ENCODE measurements at regions not wholly inside any gene's neighbourhood (a gene's known extent, or its start where the extent isn't known, plus 50 kb on each side); places are given as distances from the start of the nearest gene placed in this dataset.

DNA sequence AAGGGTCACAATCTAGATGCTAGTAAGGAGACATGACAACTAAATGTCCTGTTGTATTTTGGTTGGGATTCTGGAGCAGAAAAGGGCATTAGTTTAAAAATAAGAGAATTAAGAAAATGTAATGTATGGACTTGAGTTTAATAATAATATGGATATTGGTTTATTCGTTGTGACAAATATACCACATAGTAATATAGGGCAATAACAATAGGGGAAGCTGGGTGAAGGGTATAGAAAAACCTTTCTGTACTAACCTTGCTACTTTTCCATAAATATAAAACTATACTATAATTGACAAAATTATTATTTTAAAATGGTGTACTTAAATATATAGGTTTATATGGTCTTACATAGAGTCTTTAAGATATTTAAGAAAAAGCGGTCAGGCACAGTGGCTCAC, 558.9 kb downstream of the PTPRC start:
- intact Hi-C loops (cut with micrococcal nuclease; ENCODE audit: unreplicated experiment): no loop called here
- CTCF ChIA-PET: no interaction called here
- DNase-seq (ENCODE audit: low spot score): no peak
- Histone ChIP-seq H3K4me1 (ENCODE audit: insufficient read depth, low read length, poor library complexity, severe bottlenecking) (peaks cover 3% of the 10 kb centered on the region), H3K4me3 (ENCODE audit: low read depth, low read length, poor library complexity, severe bottlenecking) (no peak overlapping the region), H3K27me3 (replicated peaks; ENCODE audit: insufficient read depth, low read depth, low read length, poor library complexity) (no peaks in the 10 kb centered on the region), H3K9me3 (ENCODE audit: low read depth, low read length, poor library complexity, severe bottlenecking) (no peaks in the 10 kb centered on the region), H3K36me3 (ENCODE audit: insufficient read depth, low read length, poor library complexity, severe bottlenecking) (no peaks in the 10 kb centered on the region), H3K27ac (ENCODE audit: low read depth, low read length, poor library complexity, severe bottlenecking) (no peak overlapping the region)
- TF ChIP-seq EZH2 (IDR thresholded peaks at IDR 0.05; ENCODE audit: borderline replicate concordance, low read depth, low read length, poor library complexity, severe bottlenecking): no peak
- TF ChIP-seq, protein P1, sequence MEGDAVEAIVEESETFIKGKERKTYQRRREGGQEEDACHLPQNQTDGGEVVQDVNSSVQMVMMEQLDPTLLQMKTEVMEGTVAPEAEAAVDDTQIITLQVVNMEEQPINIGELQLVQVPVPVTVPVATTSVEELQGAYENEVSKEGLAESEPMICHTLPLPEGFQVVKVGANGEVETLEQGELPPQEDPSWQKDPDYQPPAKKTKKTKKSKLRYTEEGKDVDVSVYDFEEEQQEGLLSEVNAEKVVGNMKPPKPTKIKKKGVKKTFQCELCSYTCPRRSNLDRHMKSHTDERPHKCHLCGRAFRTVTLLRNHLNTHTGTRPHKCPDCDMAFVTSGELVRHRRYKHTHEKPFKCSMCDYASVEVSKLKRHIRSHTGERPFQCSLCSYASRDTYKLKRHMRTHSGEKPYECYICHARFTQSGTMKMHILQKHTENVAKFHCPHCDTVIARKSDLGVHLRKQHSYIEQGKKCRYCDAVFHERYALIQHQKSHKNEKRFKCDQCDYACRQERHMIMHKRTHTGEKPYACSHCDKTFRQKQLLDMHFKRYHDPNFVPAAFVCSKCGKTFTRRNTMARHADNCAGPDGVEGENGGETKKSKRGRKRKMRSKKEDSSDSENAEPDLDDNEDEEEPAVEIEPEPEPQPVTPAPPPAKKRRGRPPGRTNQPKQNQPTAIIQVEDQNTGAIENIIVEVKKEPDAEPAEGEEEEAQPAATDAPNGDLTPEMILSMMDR (conservative IDR thresholded peaks at IDR 0.05; ENCODE audit: low read depth, low read length): no peak
- no TSS peak for BruUV-seq (replicated peaks)
- POLR2A ChIA-PET (ENCODE audit: low non-redundant PET): no interaction called here

DNA sequence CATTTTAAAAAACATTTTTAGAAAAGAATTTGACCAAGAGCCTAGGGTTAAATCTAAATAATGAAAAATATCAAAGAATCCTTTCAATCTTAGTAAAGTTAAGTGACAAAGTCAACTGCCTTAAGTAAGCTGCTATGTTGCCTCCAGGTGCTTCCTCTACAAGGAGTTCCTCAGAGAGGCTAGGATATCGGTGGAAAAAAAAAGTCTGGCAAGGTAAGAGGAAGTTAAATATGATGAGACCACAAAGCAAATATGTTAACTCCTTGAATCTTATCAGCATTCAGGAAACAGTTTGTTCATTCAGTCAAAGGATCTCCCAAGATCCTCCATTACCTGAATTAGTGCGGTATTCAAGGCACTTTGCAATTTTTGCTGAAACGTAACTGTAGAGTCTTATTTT, 563.5 kb downstream of the PTPRC start:
- Histone ChIP-seq H3K9me3 (ENCODE audit: low read depth, low read length, poor library complexity, severe bottlenecking) (no peaks in the 10 kb centered on the region), H3K27me3 (replicated peaks; ENCODE audit: insufficient read depth, low read depth, low read length, poor library complexity) (no peaks in the 10 kb centered on the region), H3K4me3 (ENCODE audit: low read depth, low read length, poor library complexity, severe bottlenecking) (no peak overlapping the region), H3K4me1 (ENCODE audit: insufficient read depth, low read length, poor library complexity, severe bottlenecking) (peaks cover 3% of the 10 kb centered on the region), H3K36me3 (ENCODE audit: insufficient read depth, low read length, poor library complexity, severe bottlenecking) (no peaks in the 10 kb centered on the region), H3K27ac (ENCODE audit: low read depth, low read length, poor library complexity, severe bottlenecking) (no peak overlapping the region)
- POLR2A ChIA-PET (ENCODE audit: low non-redundant PET): no interaction called here
- DNase-seq (ENCODE audit: low spot score): no peak
- BruUV-seq (replicated peaks): no TSS peak
- intact Hi-C loops (cut with micrococcal nuclease; ENCODE audit: unreplicated experiment): no loop called here
- CTCF ChIA-PET: no interaction called here
- TF ChIP-seq, protein P1 (conservative IDR thresholded peaks at IDR 0.05; ENCODE audit: low read depth, low read length): no peak
- TF ChIP-seq EZH2 (IDR thresholded peaks at IDR 0.05; ENCODE audit: borderline replicate concordance, low read depth, low read length, poor library complexity, severe bottlenecking): no peak

DNA sequence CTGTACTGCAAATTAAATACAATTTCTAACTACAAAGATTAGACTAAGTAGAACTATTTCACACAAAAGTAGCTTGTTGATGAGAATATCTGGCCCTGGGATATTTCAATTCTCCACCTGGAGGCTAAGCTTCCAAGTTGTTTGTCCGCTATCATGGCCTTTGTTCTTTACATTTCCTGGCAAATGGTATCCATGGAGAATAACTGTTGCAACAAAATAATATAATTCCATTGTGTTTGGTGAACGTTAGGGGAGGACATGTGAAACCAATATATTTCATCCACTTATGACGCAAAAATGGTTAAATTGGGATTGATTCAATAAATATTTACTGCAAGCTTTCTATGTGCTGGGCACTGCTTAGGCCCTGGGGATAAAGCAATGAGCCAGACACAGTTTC, 565.4 kb downstream of the PTPRC start:
- ChIA-PET CTCF (no interaction called here), POLR2A (ENCODE audit: low non-redundant PET) (no interaction called here)
- Histone ChIP-seq H3K4me3 (ENCODE audit: low read depth, low read length, poor library complexity, severe bottlenecking) (no peak overlapping the region), H3K36me3 (ENCODE audit: insufficient read depth, low read length, poor library complexity, severe bottlenecking) (no peaks in the 10 kb centered on the region), H3K27me3 (replicated peaks; ENCODE audit: insufficient read depth, low read depth, low read length, poor library complexity) (no peaks in the 10 kb centered on the region), H3K4me1 (ENCODE audit: insufficient read depth, low read length, poor library complexity, severe bottlenecking) (peaks cover 3% of the 10 kb centered on the region), H3K9me3 (ENCODE audit: low read depth, low read length, poor library complexity, severe bottlenecking) (no peaks in the 10 kb centered on the region), H3K27ac (ENCODE audit: low read depth, low read length, poor library complexity, severe bottlenecking) (no peak overlapping the region)
- no peak for TF ChIP-seq EZH2 (IDR thresholded peaks at IDR 0.05; ENCODE audit: borderline replicate concordance, low read depth, low read length, poor library complexity, severe bottlenecking)
- TF ChIP-seq, protein P1 (conservative IDR thresholded peaks at IDR 0.05; ENCODE audit: low read depth, low read length): no peak
- no peak for DNase-seq (ENCODE audit: low spot score)
- intact Hi-C loops (cut with micrococcal nuclease; ENCODE audit: unreplicated experiment): no loop called here
- no TSS peak for BruUV-seq (replicated peaks)

Measured in A673 (cell line).